ENCODE measurements at regions not wholly inside any gene's neighbourhood (a gene's known extent, or its start where the extent isn't known, plus 50 kb on each side); places are given as distances from the start of the nearest gene placed in this dataset.

- DNase-seq (ENCODE audit: low read depth in 2 of 2): no peak
Measured at GRCh38 chr17:79501910-79502309, 108.9 kb downstream of the RBFOX3 start.

- no peak for DNase-seq (ENCODE audit: low read depth in 2 of 2)
Measured at GRCh38 chr17:79500745-79501618, 109.9 kb downstream of the RBFOX3 start.

GRCh38 chr17:79498854-79499253, 112.0 kb downstream of the RBFOX3 start:
- DNase-seq (ENCODE audit: low read depth in 2 of 2): no peak

GRCh38 chr17:79497777-79498348, 113.0 kb downstream of the RBFOX3 start:
- no peak for DNase-seq (ENCODE audit: low read depth in 2 of 2)

GRCh38 chr17:79496422-79497005, 114.3 kb downstream of the RBFOX3 start:
- DNase-seq (ENCODE audit: low read depth in 2 of 2): no peak

GRCh38 chr17:79495665-79496064, 115.2 kb downstream of the RBFOX3 start:
- no peak for DNase-seq (ENCODE audit: low read depth in 2 of 2)

GRCh38 chr17:79491006-79491405, 119.8 kb downstream of the RBFOX3 start:
- no peak for DNase-seq (ENCODE audit: low read depth in 2 of 2)

GRCh38 chr17:79490530-79490929, 120.3 kb downstream of the RBFOX3 start:
- no peak for DNase-seq (ENCODE audit: low read depth in 2 of 2)

- DNase-seq (ENCODE audit: low read depth in 2 of 2): no peak
Measured at GRCh38 chr17:79487149-79487548, 123.7 kb downstream of the RBFOX3 start.

GRCh38 chr17:79485991-79486390, 124.9 kb downstream of the RBFOX3 start:
- no peak for DNase-seq (ENCODE audit: low read depth in 2 of 2)

- no peak for DNase-seq (ENCODE audit: low read depth in 2 of 2)
Measured at GRCh38 chr17:79485419-79485985, 125.3 kb downstream of the RBFOX3 start.

- DNase-seq (ENCODE audit: low read depth in 2 of 2): no peak
Measured at GRCh38 chr17:79484600-79485418, 126.0 kb downstream of the RBFOX3 start.

GRCh38 chr17:79483842-79484241, 127.0 kb downstream of the RBFOX3 start:
- DNase-seq (ENCODE audit: low read depth in 2 of 2): no peak

GRCh38 chr17:79482727-79483521, 127.9 kb downstream of the RBFOX3 start:
- no peak for DNase-seq (ENCODE audit: low read depth in 2 of 2)

GRCh38 chr17:79479876-79480275, 131.0 kb downstream of the RBFOX3 start:
- DNase-seq (ENCODE audit: low read depth in 2 of 2): no peak

- no peak for DNase-seq (ENCODE audit: low read depth in 2 of 2)
Measured at GRCh38 chr17:79478841-79479240, 132.0 kb downstream of the RBFOX3 start.

- no peak for DNase-seq (ENCODE audit: low read depth in 2 of 2)
Measured at GRCh38 chr17:79478051-79478461, 132.8 kb downstream of the RBFOX3 start.

- no peak for DNase-seq (ENCODE audit: low read depth in 2 of 2)
Measured at GRCh38 chr17:79476074-79476652, 134.7 kb downstream of the RBFOX3 start.

GRCh38 chr17:79473876-79474440, 136.9 kb downstream of the RBFOX3 start:
- DNase-seq (ENCODE audit: low read depth in 2 of 2): no peak

Data from activated CD8-positive, alpha-beta memory T cell treated with anti-CD3 and anti-CD28 coated beads for 4 hours (primary cell).